ENCODE measurements at regions not wholly inside any gene's neighbourhood (a gene's known extent, or its start where the extent isn't known, plus 50 kb on each side); places are given as distances from the start of the nearest gene placed in this dataset.
A peak's percentile ranks its signal among the peaks of the same experiment; 100 is the strongest.

DNA sequence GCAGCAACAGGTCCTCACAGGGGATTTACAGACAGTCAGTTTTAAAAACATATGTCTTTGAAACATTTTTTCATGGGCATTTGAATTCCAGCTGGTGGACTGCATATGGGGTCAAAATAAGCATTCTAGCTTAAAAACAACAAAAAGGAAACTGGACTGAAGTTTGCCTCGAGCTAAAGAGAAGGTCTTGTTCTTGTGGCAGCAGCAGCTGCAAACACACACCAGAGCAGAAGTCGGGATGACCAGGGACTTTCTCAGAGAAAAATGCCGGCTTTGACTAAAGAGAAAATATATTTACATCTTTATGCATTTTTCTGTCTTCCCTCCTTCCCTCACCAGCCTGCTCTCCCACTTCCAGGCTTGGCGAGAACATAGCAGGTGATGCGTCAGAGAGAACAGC, 361.4 kb downstream of the CXCL12 start:
- DNase-seq (no peak), ATAC-seq (ENCODE audit: low FRiP score in 2 of 2) (no peak)
- no peaks in the 10 kb centered on the region for H3K36me3 ChIP-seq
- no peaks in the 10 kb centered on the region for H3K27me3 ChIP-seq
- WGBS, 2 donors: 86 to 92% methylated on average over 5 of the region's 5 CpGs
- H3K4me3 ChIP-seq: no peak overlapping the region
- H3K9me3 ChIP-seq: peaks cover 0 to 3% (median 0%) of the 10 kb centered on the region in 4 donors
- TF ChIP-seq, protein P1, sequence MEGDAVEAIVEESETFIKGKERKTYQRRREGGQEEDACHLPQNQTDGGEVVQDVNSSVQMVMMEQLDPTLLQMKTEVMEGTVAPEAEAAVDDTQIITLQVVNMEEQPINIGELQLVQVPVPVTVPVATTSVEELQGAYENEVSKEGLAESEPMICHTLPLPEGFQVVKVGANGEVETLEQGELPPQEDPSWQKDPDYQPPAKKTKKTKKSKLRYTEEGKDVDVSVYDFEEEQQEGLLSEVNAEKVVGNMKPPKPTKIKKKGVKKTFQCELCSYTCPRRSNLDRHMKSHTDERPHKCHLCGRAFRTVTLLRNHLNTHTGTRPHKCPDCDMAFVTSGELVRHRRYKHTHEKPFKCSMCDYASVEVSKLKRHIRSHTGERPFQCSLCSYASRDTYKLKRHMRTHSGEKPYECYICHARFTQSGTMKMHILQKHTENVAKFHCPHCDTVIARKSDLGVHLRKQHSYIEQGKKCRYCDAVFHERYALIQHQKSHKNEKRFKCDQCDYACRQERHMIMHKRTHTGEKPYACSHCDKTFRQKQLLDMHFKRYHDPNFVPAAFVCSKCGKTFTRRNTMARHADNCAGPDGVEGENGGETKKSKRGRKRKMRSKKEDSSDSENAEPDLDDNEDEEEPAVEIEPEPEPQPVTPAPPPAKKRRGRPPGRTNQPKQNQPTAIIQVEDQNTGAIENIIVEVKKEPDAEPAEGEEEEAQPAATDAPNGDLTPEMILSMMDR (IDR thresholded peaks at IDR 0.05): no peak
- TF ChIP-seq POLR2AphosphoS5 (IDR thresholded peaks at IDR 0.05) (no peak), POLR2A (IDR thresholded peaks at IDR 0.05) (no peak), EP300 (IDR thresholded peaks at IDR 0.05) (no peak)
- peaks cover 0 to 10% (median 0%) of the 10 kb centered on the region in 4 donors for H3K4me1 ChIP-seq
- H3K27ac ChIP-seq: no peak overlapping the region

DNA sequence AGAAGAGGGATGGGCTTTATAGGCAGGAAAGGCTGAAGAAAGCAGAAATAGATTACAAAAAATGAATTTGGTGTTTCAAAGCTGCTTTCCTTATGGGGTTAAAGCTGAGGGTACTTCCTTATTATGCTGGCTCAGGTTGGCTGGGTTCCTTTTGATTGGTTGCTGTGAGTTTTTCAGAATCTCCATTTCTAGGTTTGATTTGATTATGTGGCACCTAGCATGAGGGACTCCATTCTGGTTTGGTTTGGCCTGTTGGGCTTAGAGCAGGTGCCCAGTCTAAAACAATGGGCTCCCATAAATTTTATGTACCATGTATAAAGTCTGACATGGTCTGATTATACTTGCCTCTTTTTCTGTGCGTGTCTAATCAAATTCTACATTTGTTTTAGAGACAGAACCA, 362.7 kb downstream of the CXCL12 start:
- WGBS, 2 donors: 94 to 100% methylated on average over 1 of the region's 1 CpG
- H3K4me1 ChIP-seq: peaks cover 0 to 10% (median 4%) of the 10 kb centered on the region in 4 donors
- ATAC-seq (ENCODE audit: low FRiP score in 2 of 2) (no peak), DNase-seq (no peak)
- no peak overlapping the region for H3K4me3 ChIP-seq
- TF ChIP-seq POLR2A (IDR thresholded peaks at IDR 0.05) (no peak), POLR2AphosphoS5 (IDR thresholded peaks at IDR 0.05) (no peak), EP300 (IDR thresholded peaks at IDR 0.05) (no peak)
- TF ChIP-seq, protein P1 (IDR thresholded peaks at IDR 0.05): no peak
- H3K9me3 ChIP-seq: peaks cover 0 to 3% (median 0%) of the 10 kb centered on the region in 4 donors
- no peaks in the 10 kb centered on the region for H3K36me3 ChIP-seq
- H3K27me3 ChIP-seq: no peaks in the 10 kb centered on the region
- H3K27ac ChIP-seq: no peak overlapping the region

- ATAC-seq (ENCODE audit: low FRiP score in 2 of 2) (peak in 1 of 2 donors; percentile 41), DNase-seq (no peak)
- peaks cover 0 to 3% (median 0%) of the 10 kb centered on the region in 4 donors for H3K9me3 ChIP-seq
- no peaks in the 10 kb centered on the region for H3K27me3 ChIP-seq
- no peaks in the 10 kb centered on the region for H3K36me3 ChIP-seq
- 51 to 56% methylated on average over 4 to 5 of the region's 5 CpGs for whole genome bisulfite sequencing, 2 donors
- H3K27ac ChIP-seq: peak overlapping the region in 1 of 4 donors; percentile 0
- peaks cover 0 to 10% (median 7%) of the 10 kb centered on the region in 4 donors for H3K4me1 ChIP-seq
- no peak overlapping the region for H3K4me3 ChIP-seq
- TF ChIP-seq EP300 (IDR thresholded peaks at IDR 0.05): no peak
- TF ChIP-seq POLR2A (IDR thresholded peaks at IDR 0.05): no peak
- peak in 1 of 2 donors; percentile 66 for TF ChIP-seq POLR2AphosphoS5 (IDR thresholded peaks at IDR 0.05)
- TF ChIP-seq, protein P1 (IDR thresholded peaks at IDR 0.05): no peak
Measured at GRCh38 chr10:44020322-44021111, 364.4 kb downstream of the CXCL12 start.

DNA sequence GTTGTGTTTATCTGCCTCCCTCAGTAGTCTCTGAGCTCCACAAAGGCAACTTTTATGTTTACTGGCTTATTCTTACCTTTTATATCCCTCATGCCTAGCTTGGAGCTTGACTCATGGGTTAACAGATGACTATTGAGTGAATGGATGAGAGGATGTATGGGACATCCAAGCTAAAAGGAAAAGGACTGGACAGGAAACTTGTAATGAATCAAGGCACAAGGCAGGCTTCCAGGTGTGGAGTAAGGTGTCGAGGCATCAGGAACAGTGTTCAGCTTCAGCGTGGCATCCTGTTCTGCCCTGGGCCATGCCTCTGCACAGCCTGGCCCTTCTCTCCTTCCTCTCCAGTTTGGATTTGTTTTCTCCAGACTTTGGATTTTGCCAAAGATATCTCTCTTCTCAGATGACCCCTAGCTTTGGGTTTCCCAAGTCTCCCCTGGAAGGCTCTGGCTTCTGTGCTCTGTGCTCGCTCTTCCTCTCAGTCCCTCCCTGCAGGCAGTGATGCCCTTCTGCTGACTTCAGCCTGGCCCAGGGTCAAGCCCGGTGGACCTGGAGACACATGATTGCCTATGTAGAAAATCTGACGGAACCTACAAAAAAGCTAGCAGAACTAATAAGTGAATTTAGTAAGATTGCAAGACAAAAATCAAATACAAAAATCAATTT, 367.3 kb downstream of the CXCL12 start:
- Histone ChIP-seq H3K36me3 (no peaks in the 10 kb centered on the region), H3K9me3 (no peaks in the 10 kb centered on the region), H3K4me3 (no peak overlapping the region), H3K27ac (peak overlapping the region in 2 of 4 donors; percentile 22 to 43), H3K27me3 (no peaks in the 10 kb centered on the region), H3K4me1 (peaks cover 4 to 10% (median 7%) of the 10 kb centered on the region in 4 donors)
- TF ChIP-seq EP300 (IDR thresholded peaks at IDR 0.05) (no peak), POLR2AphosphoS5 (IDR thresholded peaks at IDR 0.05) (no peak)
- no peak for DNase-seq
- 82 to 91% methylated on average over 5 of the region's 5 CpGs for WGBS, 2 donors
- ATAC-seq (ENCODE audit: low FRiP score in 2 of 2): no peak
